ENCODE measurements at regions not wholly inside any gene's neighbourhood (a gene's known extent, or its start where the extent isn't known, plus 50 kb on each side); places are given as distances from the start of the nearest gene placed in this dataset.
A peak's percentile ranks its signal among the peaks of the same experiment; 100 is the strongest.

DNA sequence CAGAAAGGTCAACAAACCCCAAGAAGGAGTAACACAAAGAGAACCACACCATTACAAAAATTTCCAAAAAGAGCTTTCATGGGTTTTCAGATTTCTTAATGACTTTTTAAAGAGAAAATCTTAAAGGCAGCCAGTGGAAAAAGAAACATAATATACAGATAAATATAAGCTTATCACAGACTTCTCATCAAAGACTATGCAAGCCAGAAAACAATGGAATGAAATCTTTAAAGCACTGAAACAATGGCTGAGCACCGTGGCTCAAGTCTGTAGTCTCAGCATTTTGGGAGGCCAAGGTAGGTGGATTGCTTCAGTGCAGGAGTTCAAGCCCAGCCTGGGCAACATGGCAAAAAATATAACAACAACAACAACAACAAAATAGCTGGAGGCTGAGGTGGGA is 237.4 kb downstream of the CYP26B1 start:
- TF ChIP-seq FOXJ2 (tag; IDR thresholded peaks at IDR 0.05) = no peak
- 0 out of 2 replicates have a peak, but pooled peaks have one; percentile 35 for TF ChIP-seq CBX5 (IDR thresholded peaks at IDR 0.05; ENCODE audit: borderline replicate concordance, low read depth)
- TF ChIP-seq CBX3 (IDR thresholded peaks at IDR 0.05; ENCODE audit: borderline replicate concordance in 1 of 2, low read length in 2 of 2) = 0 out of 3 replicates have a peak, but pooled peaks of 1 of the 2 experiments have one; percentile 44
- peak; percentile 69; the same call in 1 of the 2 replicates for TF ChIP-seq TRIM28 (IDR thresholded peaks at IDR 0.05)
- H3K27ac ChIP-seq (ENCODE audit: extremely low read depth, low read depth, low read length) = no peak overlapping the region
- H4K20me1 ChIP-seq (replicated peaks; ENCODE audit: control insufficient read depth, insufficient read depth, low read length) = no peaks in the 10 kb centered on the region
- DNase-seq (ENCODE audit: extremely low read depth in 1 of 4, low spot score in 3 of 4) = no peak
- CTCF ChIA-PET (ENCODE audit: low intra/inter-chr PET ratio) = no interaction called here
- no peak overlapping the region for H2AFZ ChIP-seq (ENCODE audit: low read depth, low read length)
- ATAC-seq = no peak
- H3K27me3 ChIP-seq (ENCODE audit: control insufficient read depth in 2 of 2, insufficient read depth in 2 of 2, low read length in 2 of 2) = no peaks in the 10 kb centered on the region
- H3K9me3 ChIP-seq (replicated peaks; ENCODE audit: control insufficient read depth, insufficient read depth, low read depth, low read length) = no peaks in the 10 kb centered on the region
- no TSS peak for BruUV-seq (replicated peaks)
- H3K4me3 ChIP-seq = no peak overlapping the region
- WGBS (ENCODE audit: insufficient coverage, low coverage, missing lambda C conversion rate) = 0% methylated on average over 1 of the region's 1 CpG
- H3K9ac ChIP-seq (ENCODE audit: insufficient read depth in 1 of 2, low read depth in 2 of 2, low read length in 2 of 2) = no peak overlapping the region
- in situ Hi-C loops (cut with MboI) = no loop called here
- no peak for FAIRE-seq
- intact Hi-C loops (cut with micrococcal nuclease) = no loop called here
- H3K4me2 ChIP-seq (ENCODE audit: insufficient read depth, low read length) = no peak overlapping the region
- H3K36me3 ChIP-seq (ENCODE audit: control insufficient read depth, insufficient read depth, low read length) = no peaks in the 10 kb centered on the region
- H3K4me1 ChIP-seq (replicated peaks in 1 of 2; ENCODE audit: control insufficient read depth in 2 of 2, insufficient read depth in 2 of 2, low read length in 2 of 2) = no peaks in the 10 kb centered on the region
- no peaks in the 10 kb centered on the region for H3K9me1 ChIP-seq (ENCODE audit: control insufficient read depth, insufficient read depth, low read length)
- POLR2A ChIA-PET = interaction anchor here (1.2 kb wide), 1 partner anchor 10 kb away, joined by 3 read pairs; no protein-coding TSS in a partner anchor
- no peaks in the 10 kb centered on the region for H3K79me2 ChIP-seq (ENCODE audit: control insufficient read depth, insufficient read depth, low read length)

DNA sequence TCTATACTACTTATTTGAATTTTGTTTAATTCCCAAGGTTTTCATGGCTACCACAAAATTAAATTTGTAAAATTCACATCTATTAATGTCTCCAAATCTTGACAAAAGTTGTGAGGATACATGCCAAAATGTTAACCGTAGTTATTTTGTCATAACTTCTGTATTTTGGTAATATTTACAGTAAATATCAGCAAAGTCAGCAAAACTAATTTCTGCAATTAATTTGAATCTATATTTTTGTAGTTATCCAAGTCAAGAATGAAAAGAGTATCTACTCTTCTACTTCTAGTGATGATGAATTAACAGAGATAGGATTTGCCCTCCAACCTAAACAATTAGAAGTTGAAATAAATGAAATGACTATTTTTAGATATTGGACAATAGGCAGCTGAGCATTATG is 238.9 kb downstream of the CYP26B1 start:
- ATAC-seq (no peak), FAIRE-seq (no peak), DNase-seq (ENCODE audit: extremely low read depth in 1 of 4, low spot score in 3 of 4) (no peak)
- Histone ChIP-seq H3K4me1 (replicated peaks in 1 of 2; ENCODE audit: control insufficient read depth in 2 of 2, insufficient read depth in 2 of 2, low read length in 2 of 2) (no peaks in the 10 kb centered on the region), H3K9me3 (replicated peaks; ENCODE audit: control insufficient read depth, insufficient read depth, low read depth, low read length) (no peaks in the 10 kb centered on the region), H2AFZ (ENCODE audit: low read depth, low read length) (no peak overlapping the region), H3K27ac (ENCODE audit: extremely low read depth, low read depth, low read length) (no peak overlapping the region), H3K9me1 (ENCODE audit: control insufficient read depth, insufficient read depth, low read length) (no peaks in the 10 kb centered on the region), H3K79me2 (ENCODE audit: control insufficient read depth, insufficient read depth, low read length) (no peaks in the 10 kb centered on the region), H3K4me3 (no peak overlapping the region), H4K20me1 (replicated peaks; ENCODE audit: control insufficient read depth, insufficient read depth, low read length) (no peaks in the 10 kb centered on the region), H3K27me3 (ENCODE audit: control insufficient read depth in 2 of 2, insufficient read depth in 2 of 2, low read length in 2 of 2) (no peaks in the 10 kb centered on the region), H3K9ac (ENCODE audit: insufficient read depth in 1 of 2, low read depth in 2 of 2, low read length in 2 of 2) (no peak overlapping the region), H3K36me3 (ENCODE audit: control insufficient read depth, insufficient read depth, low read length) (no peaks in the 10 kb centered on the region), H3K4me2 (ENCODE audit: insufficient read depth, low read length) (no peak overlapping the region)
- TF ChIP-seq ZNF785 (CRISPR knock-in tag; IDR thresholded peaks at IDR 0.05) (no peak), TFAM (CRISPR knock-in tag; conservative IDR thresholded peaks at IDR 0.05) (no peak), MAFG (tag; conservative IDR thresholded peaks at IDR 0.05) (peak; percentile 43; the same call in 1 of the 2 replicates), CBX5 (IDR thresholded peaks at IDR 0.05; ENCODE audit: borderline replicate concordance, low read depth) (no peak), KHSRP (IDR thresholded peaks at IDR 0.05) (no peak), C11orf30 (IDR thresholded peaks at IDR 0.05; ENCODE audit: low read depth) (peak; percentile 63; the same call in 1 of the 2 replicates), ZNF316 (IDR thresholded peaks at IDR 0.05) (peak; percentile 76), PTBP1 (IDR thresholded peaks at IDR 0.05; ENCODE audit: low read depth, low read length) (no peak), ILK (tag; IDR thresholded peaks at IDR 0.05; ENCODE audit: borderline replicate concordance, low read depth) (no peak), MAFF (IDR thresholded peaks at IDR 0.05; ENCODE audit: low read length) (peak; percentile 32; the same call in 1 of the 2 replicates), MTA1 (IDR thresholded peaks at IDR 0.05; ENCODE audit: borderline replicate concordance) (no peak)
- ChIA-PET POLR2A (interaction anchor here (0.8 to 1.0 kb wide), 2 partner anchors 13 to 16 kb away, joined by 3 read pairs; no protein-coding TSS in a partner anchor), CTCF (ENCODE audit: low intra/inter-chr PET ratio) (no interaction called here)
- no TSS peak for BruUV-seq (replicated peaks)
- intact Hi-C loops (cut with micrococcal nuclease) = no loop called here
- in situ Hi-C loops (cut with MboI) = no loop called here
- 6% methylated on average over 1 of the region's 1 CpG for WGBS (ENCODE audit: insufficient coverage, low coverage, missing lambda C conversion rate)

All from K562 (cell line).